GM12873 (cell line): ENCODE measurements at regions not wholly inside any gene's neighbourhood (a gene's known extent, or its start where the extent isn't known, plus 50 kb on each side); places are given as distances from the start of the nearest gene placed in this dataset.

Source experiments
- TF ChIP-seq, protein P1 (sequence below): IDR thresholded peaks from 2 replicates; pipeline ENCODE4 v1.5.1; 2012; ENCODE audit warnings: low read depth, mild to moderate bottlenecking, moderate library complexity, low read length, control low read depth; ENCODE audit not compliant: insufficient read depth; ENCODE audit errors: missing control alignments

DNA sequence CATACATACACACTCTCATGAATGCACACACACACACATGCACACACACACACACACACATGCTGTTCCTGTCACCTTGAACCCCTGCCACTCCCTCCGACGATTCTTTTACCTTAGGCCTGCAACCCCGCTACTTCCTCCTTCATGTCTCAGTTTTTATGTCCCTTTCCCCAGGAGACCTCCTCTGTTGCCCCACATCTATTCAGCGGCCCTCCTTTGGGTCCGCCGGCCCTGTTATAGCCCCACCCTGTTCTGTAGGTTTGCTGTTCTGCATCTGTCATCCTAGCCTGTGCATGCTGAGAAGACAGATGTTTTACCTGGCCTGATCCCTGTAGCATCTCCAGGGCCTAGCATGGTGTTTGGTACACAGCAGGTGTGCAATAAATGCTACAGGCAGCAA lies 161.6 kb upstream of the PCBD1 start:
- TF ChIP-seq, protein P1, sequence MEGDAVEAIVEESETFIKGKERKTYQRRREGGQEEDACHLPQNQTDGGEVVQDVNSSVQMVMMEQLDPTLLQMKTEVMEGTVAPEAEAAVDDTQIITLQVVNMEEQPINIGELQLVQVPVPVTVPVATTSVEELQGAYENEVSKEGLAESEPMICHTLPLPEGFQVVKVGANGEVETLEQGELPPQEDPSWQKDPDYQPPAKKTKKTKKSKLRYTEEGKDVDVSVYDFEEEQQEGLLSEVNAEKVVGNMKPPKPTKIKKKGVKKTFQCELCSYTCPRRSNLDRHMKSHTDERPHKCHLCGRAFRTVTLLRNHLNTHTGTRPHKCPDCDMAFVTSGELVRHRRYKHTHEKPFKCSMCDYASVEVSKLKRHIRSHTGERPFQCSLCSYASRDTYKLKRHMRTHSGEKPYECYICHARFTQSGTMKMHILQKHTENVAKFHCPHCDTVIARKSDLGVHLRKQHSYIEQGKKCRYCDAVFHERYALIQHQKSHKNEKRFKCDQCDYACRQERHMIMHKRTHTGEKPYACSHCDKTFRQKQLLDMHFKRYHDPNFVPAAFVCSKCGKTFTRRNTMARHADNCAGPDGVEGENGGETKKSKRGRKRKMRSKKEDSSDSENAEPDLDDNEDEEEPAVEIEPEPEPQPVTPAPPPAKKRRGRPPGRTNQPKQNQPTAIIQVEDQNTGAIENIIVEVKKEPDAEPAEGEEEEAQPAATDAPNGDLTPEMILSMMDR = no peak

DNA sequence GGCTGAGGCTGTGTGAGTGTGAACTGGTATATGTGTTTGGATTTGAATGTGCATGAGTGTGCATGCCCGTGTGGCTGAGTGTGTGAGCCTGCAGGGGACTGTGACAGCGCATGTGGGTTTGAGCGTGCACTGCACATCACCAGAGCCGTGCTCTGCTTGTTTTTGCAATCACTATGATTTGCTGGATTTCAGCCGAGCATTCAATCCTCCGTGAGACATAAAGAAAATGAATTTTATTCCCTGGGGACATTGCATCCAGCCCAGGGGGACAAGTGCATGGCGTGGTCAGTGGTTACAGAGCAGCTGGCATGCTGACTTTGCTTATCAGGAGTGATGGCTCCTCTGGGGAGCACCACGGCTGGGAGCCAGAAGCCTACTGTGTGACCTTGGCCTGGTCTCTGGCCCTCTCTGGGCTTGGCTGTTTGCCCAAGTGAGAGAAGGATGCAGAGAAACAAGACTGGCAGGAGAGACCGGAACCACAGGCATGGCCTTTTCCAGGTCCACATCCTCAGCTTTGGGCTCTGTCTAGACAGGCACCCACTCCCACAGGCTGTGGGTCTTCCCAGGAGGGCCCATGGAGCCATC lies 160.2 kb upstream of the UNC5B start:
- TF ChIP-seq, protein P1 = no peak

DNA sequence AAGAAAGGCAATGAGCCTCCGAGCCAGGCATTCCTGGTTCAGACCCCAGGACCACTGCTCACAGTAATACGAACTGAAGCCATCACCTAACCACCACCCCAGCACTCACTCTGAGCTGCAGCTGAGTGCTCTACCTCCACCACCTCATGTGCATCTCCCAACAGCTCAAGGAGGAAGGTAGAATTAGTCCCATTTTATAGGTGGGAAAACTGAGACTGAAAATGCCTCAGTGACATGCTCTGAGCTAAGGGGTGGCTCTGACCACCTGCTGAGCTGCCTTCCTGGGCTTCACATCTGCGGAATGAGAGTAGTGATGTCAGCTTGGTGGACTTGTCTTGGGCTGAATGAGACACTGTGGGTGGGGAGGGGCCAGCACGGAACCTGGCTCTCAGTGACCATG lies 159.7 kb upstream of the UNC5B start:
- TF ChIP-seq, protein P1 = no peak

DNA sequence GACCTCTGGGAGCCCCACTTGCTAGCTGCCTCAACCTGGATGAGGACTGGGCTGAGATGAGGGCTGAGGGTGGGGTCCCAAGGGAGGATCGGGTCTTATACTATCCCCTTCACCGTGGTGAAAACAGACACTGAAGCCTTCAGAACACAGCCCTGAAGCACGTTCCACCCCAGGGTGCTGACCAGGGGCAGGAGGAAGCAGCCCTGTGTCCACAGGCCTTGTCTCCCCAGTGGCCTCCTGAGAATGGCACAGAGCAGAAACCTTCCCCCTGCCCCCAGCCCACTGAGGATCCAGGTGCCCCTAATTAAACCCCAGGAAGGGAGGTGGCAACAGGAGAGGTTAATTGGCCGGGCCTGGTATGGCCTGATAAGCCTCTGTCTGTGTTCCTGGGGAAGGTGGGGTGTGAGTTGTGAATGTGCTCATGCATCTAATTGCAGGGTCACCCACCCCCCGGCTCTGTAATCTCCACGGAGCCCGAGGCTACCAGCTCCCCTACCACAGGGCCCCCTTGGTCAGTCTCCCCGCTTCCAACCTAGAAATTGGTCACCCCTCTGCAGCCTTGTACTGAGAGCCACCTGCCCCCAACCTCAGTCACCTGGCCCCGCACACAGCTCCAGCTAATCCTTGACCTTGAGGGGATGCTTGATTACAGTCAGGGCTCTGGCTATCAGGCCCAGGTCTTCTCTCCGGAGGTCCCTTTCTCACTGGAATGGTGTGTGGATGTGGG lies 159.0 kb upstream of the UNC5B start:
- TF ChIP-seq, protein P1 = no peak

DNA sequence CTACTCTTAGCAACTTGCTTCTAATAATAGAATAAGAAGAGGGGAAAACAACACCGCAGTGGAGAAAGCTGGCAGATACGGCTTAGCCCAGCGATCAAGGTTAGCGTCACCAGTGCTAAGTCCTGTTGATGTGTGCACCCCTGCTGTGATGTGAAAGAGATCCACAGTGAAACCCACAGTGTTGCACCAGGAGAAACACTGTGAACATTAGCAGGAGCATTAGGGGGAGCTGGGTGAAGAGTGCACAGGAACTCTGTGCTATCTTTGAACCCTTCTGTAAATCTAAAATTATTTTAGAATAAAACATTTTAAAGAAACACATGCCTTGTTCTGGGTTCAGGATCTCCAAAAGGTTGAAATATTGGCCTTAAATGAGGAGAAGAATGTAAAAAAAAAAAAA lies 154.1 kb upstream of the UNC5B start:
- TF ChIP-seq, protein P1 = no peak

DNA sequence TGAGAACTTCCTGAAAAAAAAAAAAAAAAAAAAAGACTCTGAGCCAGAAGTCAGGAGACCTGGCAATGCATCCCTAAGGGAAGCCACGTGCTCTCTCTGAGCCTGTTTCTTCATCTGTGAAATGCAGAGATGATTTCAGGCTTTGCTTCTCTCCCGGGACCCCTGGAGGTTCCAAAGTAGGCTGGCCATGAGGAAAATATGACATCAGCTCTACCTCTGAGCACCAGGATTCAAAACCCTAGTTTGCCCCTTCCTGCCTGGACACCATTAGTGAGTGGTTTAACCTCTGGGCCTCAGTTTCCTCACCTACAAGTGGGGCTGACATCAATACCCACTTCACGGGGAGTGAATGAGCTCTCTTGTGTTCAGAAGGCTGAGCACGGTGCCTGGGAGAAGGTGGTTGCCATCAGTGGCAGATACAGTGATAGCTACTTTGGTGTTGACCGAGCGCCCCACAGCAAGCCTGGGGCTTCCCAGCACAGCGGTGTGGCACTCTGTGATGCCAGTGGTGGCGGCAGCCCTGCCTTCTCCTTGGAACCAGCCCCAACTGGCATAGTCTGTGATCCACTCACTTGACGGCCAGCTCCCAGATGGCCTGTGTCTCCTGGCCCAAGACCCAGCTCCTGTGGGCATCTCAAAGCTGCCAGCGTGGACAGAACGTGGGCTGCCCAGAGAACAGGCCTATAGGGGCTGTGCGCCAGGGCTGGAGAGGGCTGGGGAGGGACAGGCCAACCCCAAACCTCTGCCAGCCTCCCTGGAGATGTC lies 153.1 kb upstream of the UNC5B start:
- TF ChIP-seq, protein P1 = no peak

DNA sequence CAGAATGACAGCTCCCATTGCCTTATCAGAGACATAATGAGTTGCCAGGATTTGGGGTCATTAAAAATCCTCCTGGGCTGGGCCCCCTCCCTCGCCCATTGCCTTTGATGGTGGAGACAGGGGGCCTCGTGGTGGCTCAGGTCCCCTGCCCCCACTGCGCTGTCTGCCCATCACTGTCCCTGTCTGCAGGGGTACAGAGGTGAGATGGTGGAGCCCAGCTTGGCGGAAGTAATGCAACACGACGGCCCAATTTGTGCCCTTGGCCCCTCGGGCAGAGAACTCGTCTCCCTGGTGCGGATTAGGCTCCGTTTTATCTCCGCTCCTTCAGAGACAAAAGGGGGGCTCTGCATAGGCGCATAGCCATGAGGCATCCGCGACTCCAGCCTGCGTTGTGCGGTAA lies 152.4 kb upstream of the UNC5B start:
- TF ChIP-seq, protein P1 = no peak
